DND-41 (cell line): ENCODE measurements at regions not wholly inside any gene's neighbourhood (a gene's known extent, or its start where the extent isn't known, plus 50 kb on each side); places are given as distances from the start of the nearest gene placed in this dataset.

Source experiments
- ATAC-seq: fragments of 200-7000 bp; cut with Tn5 transposase; 3 replicates; pipeline ENCODE4 v1.9.1; 2021; ENCODE audit warnings: low read depth; ENCODE audit not compliant: insufficient read depth
- DNase-seq: peaks from one replicate; pipeline ENCODE4 v3.0.0-alpha.2; 2020
- H2AFZ ChIP-seq: 2 replicates; pipeline ENCODE4 v1.6.0; 2012; ENCODE audit warnings: low read depth, low read length
- H3K27ac ChIP-seq: 2 replicates; pipeline ENCODE4 v1.5.1; 2012; ENCODE audit warnings: low read length, inconsistent platforms
- H3K27me3 ChIP-seq: fragments of 200-600 bp; sonication (generic); 2 replicates; pipeline ENCODE4 v1.6.0; 2012; ENCODE audit warnings: low read length, mild to moderate bottlenecking, inconsistent platforms; ENCODE audit not compliant: insufficient read depth, poor library complexity
- H3K36me3 ChIP-seq: 2 replicates; pipeline ENCODE4 v1.5.1; 2012; ENCODE audit warnings: low read length, inconsistent platforms; ENCODE audit not compliant: insufficient read depth
- H3K4me1 ChIP-seq: 2 replicates; pipeline ENCODE4 v1.5.1; 2012; ENCODE audit warnings: mild to moderate bottlenecking, low read length; ENCODE audit not compliant: insufficient read depth
- H3K4me2 ChIP-seq: 2 replicates; pipeline ENCODE4 v1.6.0; 2012; ENCODE audit warnings: mild to moderate bottlenecking, moderate library complexity, low read length, inconsistent platforms; ENCODE audit not compliant: insufficient read depth
- H3K4me3 ChIP-seq, 2 experiments: fragments of 200-600 bp in 1 of 2; shearing (Covaris generic) in 1 of 2; 2 replicates each; pipeline ENCODE4 v1.5.1; 2012 to 2016; ENCODE audit warnings: inconsistent platforms in 2 of 2, low read length in 2 of 2, mild to moderate bottlenecking in 2 of 2, low read depth in 1 of 2, moderate library complexity in 1 of 2
- H3K79me2 ChIP-seq: 2 replicates; pipeline ENCODE4 v1.6.0; 2012; ENCODE audit warnings: low read length, inconsistent platforms; ENCODE audit not compliant: insufficient read depth
- H3K9ac ChIP-seq: 2 replicates; pipeline ENCODE4 v1.6.0; 2012; ENCODE audit warnings: low read depth, mild to moderate bottlenecking, inconsistent platforms, low read length, moderate library complexity
- H3K9me3 ChIP-seq: 2 replicates; pipeline ENCODE4 v1.5.1; 2012; ENCODE audit warnings: low read length, moderate library complexity, mild to moderate bottlenecking, inconsistent platforms; ENCODE audit not compliant: insufficient read depth, severe bottlenecking
- H4K20me1 ChIP-seq: 2 replicates; pipeline ENCODE4 v1.6.0; 2012; ENCODE audit warnings: low read length; ENCODE audit not compliant: insufficient read depth
- EZH2 ChIP-seq: IDR thresholded peaks from 3 replicates; pipeline ENCODE4 v1.6.1; 2012; ENCODE audit warnings: borderline replicate concordance, low read depth, mild to moderate bottlenecking, moderate library complexity, low read length, inconsistent platforms; ENCODE audit not compliant: severe bottlenecking
- TF ChIP-seq, protein P1 (sequence below): IDR thresholded peaks from 2 replicates; pipeline ENCODE4 v1.5.1; 2012; ENCODE audit warnings: borderline replicate concordance, low read length, moderate library complexity, mild to moderate bottlenecking; ENCODE audit not compliant: poor library complexity, severe bottlenecking; ENCODE audit errors: extremely low read depth

DNA sequence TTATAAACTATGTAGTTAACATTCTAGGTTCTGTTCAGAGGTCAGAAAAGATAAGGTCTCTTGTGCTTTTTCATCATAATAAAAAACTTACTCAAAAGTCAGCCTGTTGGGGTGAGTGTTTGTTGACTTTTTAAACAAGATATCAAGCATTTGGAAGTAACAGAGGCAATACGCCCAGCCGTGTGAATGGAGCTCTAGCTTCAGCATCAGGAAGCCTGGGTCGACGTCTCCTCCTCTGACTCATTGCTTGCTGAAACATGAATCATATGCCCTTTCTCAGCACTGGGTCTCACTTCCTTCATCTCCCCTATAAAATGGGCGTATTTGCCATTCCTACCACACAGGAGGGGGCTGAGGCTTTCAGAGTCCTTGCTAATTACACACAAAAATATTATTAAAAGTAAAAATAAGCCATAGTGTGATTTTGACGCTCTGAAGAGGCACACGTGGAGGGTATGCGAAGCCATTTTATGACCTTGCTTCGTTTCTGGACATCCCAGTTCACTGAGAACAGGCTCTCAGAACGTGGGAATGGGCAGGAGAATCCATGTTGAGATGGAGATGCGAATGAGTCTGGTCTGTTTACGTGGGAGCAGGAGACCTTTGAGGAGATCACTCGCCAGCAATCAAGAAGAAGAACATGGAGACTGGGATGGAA, 220.8 kb upstream of the TPRG1 start:
- no peak overlapping the region for H3K4me2 ChIP-seq
- TF ChIP-seq, protein P1, sequence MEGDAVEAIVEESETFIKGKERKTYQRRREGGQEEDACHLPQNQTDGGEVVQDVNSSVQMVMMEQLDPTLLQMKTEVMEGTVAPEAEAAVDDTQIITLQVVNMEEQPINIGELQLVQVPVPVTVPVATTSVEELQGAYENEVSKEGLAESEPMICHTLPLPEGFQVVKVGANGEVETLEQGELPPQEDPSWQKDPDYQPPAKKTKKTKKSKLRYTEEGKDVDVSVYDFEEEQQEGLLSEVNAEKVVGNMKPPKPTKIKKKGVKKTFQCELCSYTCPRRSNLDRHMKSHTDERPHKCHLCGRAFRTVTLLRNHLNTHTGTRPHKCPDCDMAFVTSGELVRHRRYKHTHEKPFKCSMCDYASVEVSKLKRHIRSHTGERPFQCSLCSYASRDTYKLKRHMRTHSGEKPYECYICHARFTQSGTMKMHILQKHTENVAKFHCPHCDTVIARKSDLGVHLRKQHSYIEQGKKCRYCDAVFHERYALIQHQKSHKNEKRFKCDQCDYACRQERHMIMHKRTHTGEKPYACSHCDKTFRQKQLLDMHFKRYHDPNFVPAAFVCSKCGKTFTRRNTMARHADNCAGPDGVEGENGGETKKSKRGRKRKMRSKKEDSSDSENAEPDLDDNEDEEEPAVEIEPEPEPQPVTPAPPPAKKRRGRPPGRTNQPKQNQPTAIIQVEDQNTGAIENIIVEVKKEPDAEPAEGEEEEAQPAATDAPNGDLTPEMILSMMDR, result no peak
- TF ChIP-seq EZH2, result no peak

DNA sequence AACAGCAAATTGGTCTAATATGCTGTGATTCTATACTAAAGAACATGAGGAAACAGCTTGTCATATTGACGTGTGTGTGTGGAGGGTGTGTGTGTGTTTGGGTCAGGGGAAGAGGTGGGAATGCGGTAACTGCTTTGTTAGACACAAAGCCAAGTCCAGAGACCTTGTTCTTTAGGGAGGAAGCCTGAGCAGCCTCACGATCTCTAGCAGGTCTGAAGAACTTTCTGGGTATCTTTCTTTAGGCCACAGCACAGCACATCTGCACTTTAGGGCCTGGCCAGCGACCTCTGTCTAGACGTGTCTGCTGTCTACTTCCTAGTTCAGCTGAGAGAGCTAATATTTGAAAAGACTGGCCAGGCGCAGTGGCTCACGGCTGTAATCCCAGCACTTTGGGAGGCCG, 220.0 kb upstream of the TPRG1 start:
- Histone ChIP-seq H3K79me2 (no peaks in the 10 kb centered on the region), H3K4me2 (no peak overlapping the region), H4K20me1 (no peaks in the 10 kb centered on the region), H3K9ac (no peak overlapping the region), H2AFZ (no peak overlapping the region), H3K4me3 (no peak overlapping the region), H3K27me3 (no peaks in the 10 kb centered on the region), H3K9me3 (no peaks in the 10 kb centered on the region), H3K36me3 (no peaks in the 10 kb centered on the region), H3K27ac (no peak overlapping the region), H3K4me1 (no peaks in the 10 kb centered on the region)
- ATAC-seq, result no peak
- no peak for TF ChIP-seq EZH2
- TF ChIP-seq, protein P1, result no peak
- DNase-seq, result no peak

More for the DNA sequence above, 220.8 kb upstream of the TPRG1 start:
- H3K9me3 ChIP-seq, result no peaks in the 10 kb centered on the region
- DNase-seq, result no peak
- no peak overlapping the region for H3K27ac ChIP-seq
- H2AFZ ChIP-seq, result no peak overlapping the region
- no peaks in the 10 kb centered on the region for H3K4me1 ChIP-seq
- H3K4me3 ChIP-seq, result no peak overlapping the region
- no peak for ATAC-seq
- no peaks in the 10 kb centered on the region for H3K36me3 ChIP-seq
- H3K27me3 ChIP-seq, result no peaks in the 10 kb centered on the region
- no peaks in the 10 kb centered on the region for H4K20me1 ChIP-seq
- no peak overlapping the region for H3K9ac ChIP-seq
- H3K79me2 ChIP-seq, result no peaks in the 10 kb centered on the region

DNA sequence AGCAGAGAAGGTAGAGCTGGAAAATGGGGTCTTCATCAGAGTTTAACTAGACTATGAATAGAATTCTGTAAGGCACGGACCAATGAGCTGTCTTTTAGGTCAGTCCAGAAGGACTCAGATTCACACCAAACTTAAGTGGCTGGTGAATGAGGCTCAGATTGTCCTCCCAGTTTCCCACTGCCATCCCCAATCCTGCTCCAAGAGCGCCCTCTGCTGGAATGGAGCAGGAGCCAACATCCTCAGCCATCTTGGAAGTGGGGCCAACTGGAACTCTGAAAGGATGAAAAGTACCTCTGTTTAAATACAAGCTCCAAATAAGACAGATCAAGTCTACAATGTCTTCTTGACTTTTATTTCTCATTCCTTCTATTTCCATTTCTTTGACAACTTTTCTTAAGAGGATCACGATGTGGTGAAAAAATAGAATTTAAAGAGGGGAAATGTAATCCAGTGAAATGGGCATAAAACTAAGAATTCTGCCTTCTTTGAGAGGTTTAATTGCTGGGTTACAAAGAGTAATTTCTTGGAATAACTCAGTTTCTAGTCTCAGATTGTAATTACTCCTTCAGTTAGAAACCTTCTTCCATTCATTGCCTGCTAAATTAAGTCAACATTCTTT, 217.1 kb upstream of the TPRG1 start:
- Histone ChIP-seq H3K79me2 (no peaks in the 10 kb centered on the region), H3K4me1 (no peaks in the 10 kb centered on the region), H4K20me1 (no peaks in the 10 kb centered on the region), H2AFZ (no peak overlapping the region), H3K27me3 (no peaks in the 10 kb centered on the region), H3K27ac (no peak overlapping the region), H3K9ac (no peak overlapping the region), H3K4me3 (no peak overlapping the region), H3K9me3 (no peaks in the 10 kb centered on the region), H3K4me2 (no peak overlapping the region), H3K36me3 (no peaks in the 10 kb centered on the region)
- DNase-seq, result peak; percentile 81
- ATAC-seq, result peak; percentile 95
- TF ChIP-seq, protein P1, result peak; percentile 99
- TF ChIP-seq EZH2, result no peak
